ENCODE measurements at regions not wholly inside any gene's neighbourhood (a gene's known extent, or its start where the extent isn't known, plus 50 kb on each side); places are given as distances from the start of the nearest gene placed in this dataset.
"Not testable (repeated sequence)": the region's sequence is repeated elsewhere in the genome, so short reads cannot be mapped to it uniquely, and the experiment has no call there.

- CTCF ChIA-PET (ENCODE audit: partially characterized antibody); H2AFZ ChIP-seq (ENCODE audit: low read length); H3K4me1 ChIP-seq (replicated peaks in 1 of 4; ENCODE audit: control insufficient read depth in 3 of 4, insufficient read depth in 4 of 4, low read length in 3 of 4): not testable (repeated sequence)
Observed at GRCh38 chr15:20337238-20337637, 204.4 kb downstream of the GOLGA6L6 start.

GRCh38 chr15:20334451-20334850, 207.1 kb downstream of the GOLGA6L6 start:
- H3K4me1 ChIP-seq (replicated peaks in 1 of 4; ENCODE audit: control insufficient read depth in 3 of 4, insufficient read depth in 4 of 4, low read length in 3 of 4); H4K91ac ChIP-seq (replicated peaks; ENCODE audit: insufficient read length, low read length); H4K5ac ChIP-seq (ENCODE audit: insufficient read length, low read depth, low read length); H3K9ac ChIP-seq (replicated peaks in 1 of 4; ENCODE audit: extremely low read depth in 1 of 4, low read depth in 3 of 4, low read length in 3 of 4); H2AK5ac ChIP-seq (ENCODE audit: low read depth, low read length); H3K56ac ChIP-seq (replicated peaks; ENCODE audit: insufficient read length, low read depth, low read length); H3K79me2 ChIP-seq (ENCODE audit: control insufficient read depth in 1 of 2, insufficient read depth in 2 of 2, low read length in 2 of 2); H3K18ac ChIP-seq (ENCODE audit: extremely low read depth, low read length); CTCF ChIA-PET (ENCODE audit: partially characterized antibody); DNase-seq (ENCODE audit: low read depth in 1 of 2, low spot score in 2 of 2); H2AFZ ChIP-seq (ENCODE audit: low read length); POLR2A ChIA-PET (ENCODE audit: partially characterized antibody); H3K36me3 ChIP-seq (ENCODE audit: control insufficient read depth in 2 of 4, insufficient read depth in 4 of 4, low read length in 3 of 4); H3K14ac ChIP-seq (ENCODE audit: insufficient read length); H2BK120ac ChIP-seq (replicated peaks; ENCODE audit: low read depth, low read length); H3K27ac ChIP-seq (ENCODE audit: low read depth, low read length); H3K23me2 ChIP-seq (ENCODE audit: low read depth, low read length); H4K8ac ChIP-seq (ENCODE audit: extremely low read depth, insufficient read depth, low read length); FAIRE-seq; H3K23ac ChIP-seq (ENCODE audit: insufficient read length); H2BK12ac ChIP-seq (ENCODE audit: low read depth, low read length); H2BK15ac ChIP-seq (ENCODE audit: low read length); H3K4me3 ChIP-seq (ENCODE audit: extremely low read depth in 1 of 4, insufficient read depth in 2 of 4, low read depth in 3 of 4, low read length in 4 of 4); H3K79me1 ChIP-seq (ENCODE audit: low read depth, low read length); H4K20me1 ChIP-seq (replicated peaks in 1 of 2; ENCODE audit: control insufficient read depth in 1 of 2, insufficient read depth in 2 of 2, low read length in 2 of 2); H3K4me2 ChIP-seq (ENCODE audit: insufficient read depth in 1 of 2, low read depth in 2 of 2, low read length in 2 of 2); H3K27me3 ChIP-seq (replicated peaks in 1 of 4; ENCODE audit: control insufficient read depth in 3 of 4, extremely low read depth in 1 of 4, insufficient read depth in 3 of 4, low read length in 3 of 4); H2BK20ac ChIP-seq (ENCODE audit: low read length); H2BK5ac ChIP-seq (ENCODE audit: low read depth, low read length); H3K4ac ChIP-seq (replicated peaks; ENCODE audit: insufficient read length, low read depth, low read length): not testable (repeated sequence)
- 92% methylated on average over 6 of the region's 6 CpGs; no CpG with 5 or more reads in 1 of the 2 experiments for WGBS, 2 experiments (ENCODE audit: extremely low coverage in 1 of 2, insufficient coverage in 1 of 2, insufficient read length in 1 of 2, insufficient replicate concordance in 2 of 2, low coverage in 1 of 2, low lambda C conversion rate in 2 of 2, missing lambda C conversion rate in 1 of 2)
- peaks cover 5 to 20% of the 10 kb centered on the region in 2 experiments; a peak in 3 of 4 replicates for H3K9me3 ChIP-seq (ENCODE audit: insufficient read depth in 2 of 2, low read depth in 1 of 2, low read length in 1 of 2)

More at GRCh38 chr15:20337238-20337637, 204.4 kb downstream of the GOLGA6L6 start:
- H3K4ac ChIP-seq (replicated peaks; ENCODE audit: insufficient read length, low read depth, low read length); POLR2A ChIA-PET (ENCODE audit: partially characterized antibody); FAIRE-seq; H3K79me2 ChIP-seq (ENCODE audit: control insufficient read depth in 1 of 2, insufficient read depth in 2 of 2, low read length in 2 of 2); DNase-seq (ENCODE audit: low read depth in 1 of 2, low spot score in 2 of 2); H3K9ac ChIP-seq (replicated peaks in 1 of 4; ENCODE audit: extremely low read depth in 1 of 4, low read depth in 3 of 4, low read length in 3 of 4); H2BK120ac ChIP-seq (replicated peaks; ENCODE audit: low read depth, low read length); H2AK5ac ChIP-seq (ENCODE audit: low read depth, low read length); H3K18ac ChIP-seq (ENCODE audit: extremely low read depth, low read length); H4K91ac ChIP-seq (replicated peaks; ENCODE audit: insufficient read length, low read length); H3K56ac ChIP-seq (replicated peaks; ENCODE audit: insufficient read length, low read depth, low read length); H2BK20ac ChIP-seq (ENCODE audit: low read length); H2BK15ac ChIP-seq (ENCODE audit: low read length); H3K14ac ChIP-seq (ENCODE audit: insufficient read length); H3K27me3 ChIP-seq (replicated peaks in 1 of 4; ENCODE audit: control insufficient read depth in 3 of 4, extremely low read depth in 1 of 4, insufficient read depth in 3 of 4, low read length in 3 of 4); H3K79me1 ChIP-seq (ENCODE audit: low read depth, low read length); H3K4me3 ChIP-seq (ENCODE audit: extremely low read depth in 1 of 4, insufficient read depth in 2 of 4, low read depth in 3 of 4, low read length in 4 of 4); H2BK5ac ChIP-seq (ENCODE audit: low read depth, low read length); H2BK12ac ChIP-seq (ENCODE audit: low read depth, low read length); H4K8ac ChIP-seq (ENCODE audit: extremely low read depth, insufficient read depth, low read length); H3K23me2 ChIP-seq (ENCODE audit: low read depth, low read length); H3K36me3 ChIP-seq (ENCODE audit: control insufficient read depth in 2 of 4, insufficient read depth in 4 of 4, low read length in 3 of 4); H4K20me1 ChIP-seq (replicated peaks in 1 of 2; ENCODE audit: control insufficient read depth in 1 of 2, insufficient read depth in 2 of 2, low read length in 2 of 2); H3K27ac ChIP-seq (ENCODE audit: low read depth, low read length); H3K23ac ChIP-seq (ENCODE audit: insufficient read length); H4K5ac ChIP-seq (ENCODE audit: insufficient read length, low read depth, low read length); H3K4me2 ChIP-seq (ENCODE audit: insufficient read depth in 1 of 2, low read depth in 2 of 2, low read length in 2 of 2): not testable (repeated sequence)
- WGBS, 2 experiments (ENCODE audit: extremely low coverage in 1 of 2, insufficient coverage in 1 of 2, insufficient read length in 1 of 2, insufficient replicate concordance in 2 of 2, low coverage in 1 of 2, low lambda C conversion rate in 2 of 2, missing lambda C conversion rate in 1 of 2) = 90% methylated on average over 5 of the region's 5 CpGs; no CpG with 5 or more reads in 1 of the 2 experiments
- H3K9me3 ChIP-seq (ENCODE audit: insufficient read depth in 2 of 2, low read depth in 1 of 2, low read length in 1 of 2) = peaks cover 20 to 48% of the 10 kb centered on the region in 2 experiments
